GM18951 (cell line): ENCODE measurements at regions not wholly inside any gene's neighbourhood (a gene's known extent, or its start where the extent isn't known, plus 50 kb on each side); places are given as distances from the start of the nearest gene placed in this dataset.

Experiments
- POLR2A ChIP-seq: IDR thresholded peaks from 4 replicates; pipeline ENCODE4 v1.6.1; 2011; ENCODE audit warnings: mild to moderate bottlenecking; ENCODE audit not compliant: insufficient read length, insufficient read depth; ENCODE audit errors: extremely low read depth
- in situ Hi-C: fragments of 300-500 bp; cut with MboI; formaldehyde crosslinking; loops from one replicate; pipeline ENCODE4 v1.12.0; 2022; ENCODE audit warnings: low sequenced_read_pairs, mixed read lengths, inconsistent platforms; ENCODE audit not compliant: unreplicated experiment

DNA sequence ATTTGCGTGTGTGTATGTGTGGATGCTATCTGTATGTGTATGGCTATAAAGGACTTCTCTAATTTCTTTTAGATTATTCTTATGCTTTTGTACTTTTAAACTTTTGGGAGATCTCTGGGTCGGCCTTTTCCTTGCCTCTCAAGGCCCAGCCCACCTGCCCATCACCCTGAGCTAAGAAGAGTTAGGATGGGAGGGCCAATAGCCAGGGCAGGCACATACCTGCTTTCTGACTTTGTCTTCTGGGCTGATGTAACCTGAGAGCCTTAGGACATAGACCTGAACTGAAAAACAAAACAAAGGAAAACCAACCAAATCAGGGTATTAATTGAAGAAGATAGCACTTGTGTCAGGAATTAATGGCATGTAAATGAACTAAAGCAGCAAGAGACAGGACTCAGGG is 100.2 kb downstream of the IRX1 start:
- in situ Hi-C loops = no loop called here
- TF ChIP-seq POLR2A = no peak

DNA sequence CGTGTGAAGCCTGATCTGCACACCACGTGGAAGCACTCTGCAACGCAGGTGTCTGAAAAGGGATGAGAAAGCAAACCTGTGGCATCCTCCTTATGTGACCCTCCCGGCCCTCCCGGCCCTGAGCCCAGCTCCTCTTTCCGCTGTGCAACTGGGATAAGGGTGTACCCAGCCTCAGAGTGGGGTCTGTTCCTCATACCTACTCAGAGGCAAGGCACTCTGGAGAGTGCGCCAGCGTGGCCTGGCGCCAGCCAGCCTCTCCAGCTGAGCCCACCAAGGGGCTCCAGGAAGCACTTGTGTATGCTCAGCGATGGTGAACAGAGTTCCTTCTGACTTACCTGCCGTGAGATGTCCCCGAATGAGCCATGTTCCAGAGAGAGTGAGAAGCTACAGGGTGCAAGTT is 102.8 kb downstream of the IRX1 start:
- TF ChIP-seq POLR2A = no peak
- in situ Hi-C loops = no loop called here

- in situ Hi-C loops = no loop called here
- no peak for TF ChIP-seq POLR2A
These were observed 106.1 kb downstream of the IRX1 start for GRCh38 chr5:3701694-3702093.

DNA sequence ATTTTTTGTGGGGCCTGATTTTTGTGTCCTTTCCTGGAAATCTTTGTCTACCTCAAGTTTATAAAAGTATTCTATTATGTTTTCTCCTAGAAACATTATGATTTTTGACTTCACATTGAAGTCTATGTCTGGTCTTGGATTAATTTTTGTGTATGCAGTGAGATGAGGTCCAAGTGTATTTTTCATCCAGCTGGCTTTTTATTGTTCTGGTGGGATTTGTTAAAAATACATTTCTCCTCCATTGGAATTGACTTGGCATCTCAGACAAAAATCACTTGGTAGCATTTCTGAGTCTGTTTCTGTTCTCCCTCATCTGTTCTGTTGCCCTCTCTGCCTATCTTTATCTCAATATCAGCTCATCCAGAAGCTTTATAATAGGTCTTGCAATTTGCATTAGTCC is 109.0 kb downstream of the IRX1 start:
- no peak for TF ChIP-seq POLR2A
- in situ Hi-C loops = no loop called here

DNA sequence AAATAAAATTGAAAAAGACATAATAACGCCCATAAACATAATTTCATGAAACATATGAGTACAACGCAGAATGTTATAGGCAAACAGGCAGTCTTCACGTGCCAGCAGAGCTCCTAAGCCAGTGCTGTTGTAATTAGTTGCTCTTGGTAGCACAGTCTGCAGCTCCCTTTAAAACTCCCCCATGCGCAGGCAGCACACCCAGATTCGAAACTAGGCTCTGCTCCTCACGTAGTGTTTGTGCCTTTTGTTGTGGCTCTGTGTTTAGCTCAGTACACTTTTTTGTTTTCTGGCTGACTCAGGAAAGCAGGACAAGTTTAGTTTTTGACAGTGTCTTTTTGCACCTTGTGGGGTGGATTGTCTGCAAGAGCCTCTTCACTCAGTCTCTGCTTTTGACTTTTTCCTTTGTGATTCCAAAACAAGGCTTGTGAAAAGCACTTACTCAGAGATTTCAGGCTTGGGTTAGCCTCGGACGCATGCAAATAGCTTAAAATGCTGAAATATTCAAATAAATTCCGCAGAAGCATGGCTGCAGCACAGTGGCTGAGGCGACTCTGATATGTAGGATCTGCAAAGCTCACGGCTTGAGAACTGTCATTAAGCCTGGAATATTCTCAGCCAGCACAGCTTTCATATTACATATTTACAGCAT is 113.6 kb downstream of the IRX1 start:
- in situ Hi-C loops = no loop called here
- TF ChIP-seq POLR2A = no peak

DNA sequence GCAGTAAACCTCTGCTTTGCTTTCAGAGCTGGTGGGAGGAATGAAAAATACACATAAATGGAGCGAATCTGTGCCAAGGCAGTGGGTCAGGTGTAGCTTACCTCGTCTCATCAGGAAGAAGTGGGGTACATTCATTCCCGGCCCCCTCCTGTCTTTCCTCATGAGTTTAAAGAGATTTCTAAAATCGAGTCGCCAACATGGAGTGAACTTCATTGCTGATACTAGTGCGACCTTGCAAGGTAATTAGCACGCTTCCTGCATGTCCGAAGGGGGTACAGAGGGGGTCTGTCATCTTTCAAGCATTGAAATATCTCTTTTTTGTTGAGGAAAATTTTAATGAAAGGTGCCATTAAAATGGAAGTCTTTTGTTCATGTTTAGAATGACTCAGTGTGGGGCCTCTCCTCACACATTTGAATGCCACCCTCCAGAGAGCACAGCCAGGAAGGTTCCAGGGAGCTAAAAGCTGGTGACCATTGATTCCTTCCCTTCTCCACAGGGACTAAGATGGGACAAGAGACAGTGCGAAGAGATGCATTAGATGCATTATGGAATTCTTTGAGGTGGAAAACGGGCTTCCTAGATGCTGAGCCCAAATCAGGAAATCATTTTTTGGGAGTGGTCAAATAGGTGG is 114.2 kb downstream of the IRX1 start:
- no peak for TF ChIP-seq POLR2A
- in situ Hi-C loops = no loop called here

DNA sequence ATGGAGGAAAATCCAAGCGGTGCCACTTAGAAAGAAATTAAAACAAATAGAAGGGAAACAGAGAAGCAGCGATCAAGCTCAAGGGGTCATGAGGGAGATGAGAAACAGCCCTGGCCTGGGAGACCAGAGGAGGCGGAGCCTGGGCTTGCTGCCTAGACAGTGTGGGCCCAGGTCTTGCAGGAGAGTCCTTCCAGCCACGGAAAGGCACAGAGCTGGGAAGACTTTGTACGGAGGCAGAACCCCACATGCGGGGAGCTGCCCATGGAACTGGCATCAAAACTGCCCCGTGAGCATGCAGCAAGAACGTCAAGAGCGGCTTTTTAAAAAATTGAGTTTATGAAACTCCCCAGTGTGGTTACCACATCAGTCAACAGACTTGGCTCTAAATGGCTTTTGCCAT is 119.4 kb downstream of the IRX1 start:
- in situ Hi-C loops = no loop called here
- no peak for TF ChIP-seq POLR2A

GRCh38 chr5:3729631-3730030 is 134.0 kb downstream of the IRX1 start:
- in situ Hi-C loops = no loop called here
- TF ChIP-seq POLR2A = no peak

- in situ Hi-C loops = no loop called here
These were observed 139.0 kb downstream of the IRX1 start for GRCh38 chr5:3734632-3735031.

GRCh38 chr5:3736466-3736865 is 140.8 kb downstream of the IRX1 start:
- no peak for TF ChIP-seq POLR2A
- in situ Hi-C loops = no loop called here

More at GRCh38 chr5:3734632-3735031, 139.0 kb downstream of the IRX1 start:
- no peak for TF ChIP-seq POLR2A

DNA sequence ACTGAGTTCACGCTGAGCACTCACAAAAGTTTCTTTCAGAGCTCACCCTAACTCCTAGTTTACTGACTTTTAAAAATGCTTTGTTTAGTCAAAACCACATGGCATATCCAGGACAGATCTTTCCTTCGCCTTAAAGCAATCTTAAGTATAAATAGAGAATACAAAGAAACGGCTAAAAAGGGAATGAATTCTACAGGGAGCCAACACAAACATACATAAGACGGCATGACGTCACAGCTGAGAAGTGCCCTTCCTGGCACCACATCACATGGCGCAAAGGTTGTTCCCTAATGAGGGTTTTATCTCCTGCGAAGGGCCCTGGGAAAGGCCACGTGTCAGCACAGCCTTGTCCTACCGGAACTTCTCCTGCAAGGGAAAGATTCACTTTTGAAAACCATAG is 141.3 kb downstream of the IRX1 start:
- TF ChIP-seq POLR2A = no peak
- in situ Hi-C loops = no loop called here

DNA sequence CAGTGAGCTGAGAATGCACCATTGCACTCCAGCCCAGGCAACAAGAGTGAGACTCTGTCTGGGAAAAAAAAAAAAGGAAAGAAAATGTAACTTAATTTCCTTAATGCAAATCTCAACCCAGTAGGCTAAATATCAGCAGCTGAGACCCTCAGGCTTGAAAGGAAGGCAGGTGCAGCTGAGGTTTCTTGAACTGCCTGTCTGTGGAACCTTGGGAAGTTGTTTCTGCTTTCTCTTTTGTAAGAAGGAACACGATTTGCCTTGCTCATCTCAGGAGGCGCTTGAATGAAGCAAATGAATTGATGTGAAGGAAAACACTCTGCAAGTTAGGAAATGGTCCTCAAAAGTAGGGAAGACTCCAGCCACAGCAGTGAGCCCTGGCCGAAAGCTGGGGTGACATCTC is 143.3 kb downstream of the IRX1 start:
- in situ Hi-C loops = no loop called here
- no peak for TF ChIP-seq POLR2A

DNA sequence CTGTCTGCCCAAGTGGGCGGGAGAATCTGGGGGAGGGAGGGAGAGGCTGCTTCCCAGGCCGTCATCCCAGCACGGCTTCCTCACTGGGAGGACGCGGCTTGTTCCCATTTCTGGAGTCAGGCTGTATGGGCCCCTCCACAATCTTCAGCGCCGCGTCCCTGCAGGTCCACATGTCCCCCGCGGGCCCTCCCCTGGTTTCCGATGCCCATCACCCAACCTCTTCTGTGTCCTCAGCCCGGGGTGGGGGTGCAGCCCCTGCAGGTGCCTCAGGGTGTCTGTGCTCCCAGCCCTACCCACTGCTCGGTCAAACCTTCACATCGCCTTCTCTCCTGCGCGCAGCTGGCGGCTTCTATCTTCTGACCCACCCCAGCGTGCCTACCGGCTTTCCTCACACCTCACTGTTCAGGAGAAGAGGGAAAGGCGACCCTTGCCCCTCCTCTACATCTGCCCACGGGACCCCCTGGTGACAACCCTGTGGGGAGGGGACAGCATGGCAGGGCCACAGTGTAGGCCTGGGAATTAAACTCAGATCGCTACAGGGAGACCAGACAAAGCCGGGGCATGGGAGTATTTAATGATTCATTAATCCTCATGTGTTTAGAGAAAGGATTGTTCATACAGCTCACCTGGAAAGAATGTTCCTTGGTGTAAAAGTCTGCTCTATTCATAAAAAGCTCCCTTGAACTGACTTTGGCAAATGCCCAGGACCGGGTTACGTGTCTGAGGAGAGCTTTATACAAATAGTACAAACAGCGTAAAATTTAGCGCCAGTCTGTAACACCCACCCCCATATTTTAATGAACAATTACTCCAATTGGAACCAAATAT is 145.1 kb downstream of the IRX1 start:
- in situ Hi-C loops = no loop called here
- TF ChIP-seq POLR2A = no peak

DNA sequence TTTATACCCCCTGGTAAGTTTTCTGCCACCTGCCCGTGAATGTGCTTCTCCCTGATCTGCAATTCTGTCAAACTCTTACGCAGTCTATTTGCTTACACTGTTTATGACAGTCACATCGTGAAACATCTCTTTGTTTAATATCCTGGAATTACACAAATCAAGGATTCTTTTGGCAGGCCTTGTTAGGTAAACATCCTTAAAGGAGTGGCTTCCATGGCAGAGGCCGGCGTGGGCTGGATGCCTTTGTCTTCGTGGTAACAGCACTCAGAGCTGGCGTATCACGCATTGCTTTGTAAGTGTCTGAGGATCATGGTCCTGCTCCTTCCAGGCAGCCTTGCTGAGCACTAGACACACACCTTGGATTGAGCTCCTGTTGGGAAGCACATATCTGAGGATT is 145.7 kb downstream of the IRX1 start:
- in situ Hi-C loops = no loop called here
- no peak for TF ChIP-seq POLR2A
